ENCODE measurements at regions not wholly inside any gene's neighbourhood (a gene's known extent, or its start where the extent isn't known, plus 50 kb on each side); places are given as distances from the start of the nearest gene placed in this dataset.

DNA sequence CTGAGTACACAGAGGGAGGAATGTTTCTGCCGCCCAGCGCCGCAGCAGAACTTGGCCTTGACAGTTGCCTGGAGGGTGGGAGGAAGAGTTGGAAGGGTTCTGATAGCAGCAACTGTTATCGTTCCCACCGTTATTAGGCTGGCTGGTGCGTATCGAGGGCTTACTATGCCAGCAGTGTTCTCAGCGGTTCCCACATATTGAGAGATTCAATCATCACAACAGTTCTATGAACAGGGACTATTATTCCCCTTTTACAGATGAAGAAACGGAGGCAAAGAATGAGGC, 380.1 kb upstream of the SULF2 start:
- no peak for DNase-seq

DNA sequence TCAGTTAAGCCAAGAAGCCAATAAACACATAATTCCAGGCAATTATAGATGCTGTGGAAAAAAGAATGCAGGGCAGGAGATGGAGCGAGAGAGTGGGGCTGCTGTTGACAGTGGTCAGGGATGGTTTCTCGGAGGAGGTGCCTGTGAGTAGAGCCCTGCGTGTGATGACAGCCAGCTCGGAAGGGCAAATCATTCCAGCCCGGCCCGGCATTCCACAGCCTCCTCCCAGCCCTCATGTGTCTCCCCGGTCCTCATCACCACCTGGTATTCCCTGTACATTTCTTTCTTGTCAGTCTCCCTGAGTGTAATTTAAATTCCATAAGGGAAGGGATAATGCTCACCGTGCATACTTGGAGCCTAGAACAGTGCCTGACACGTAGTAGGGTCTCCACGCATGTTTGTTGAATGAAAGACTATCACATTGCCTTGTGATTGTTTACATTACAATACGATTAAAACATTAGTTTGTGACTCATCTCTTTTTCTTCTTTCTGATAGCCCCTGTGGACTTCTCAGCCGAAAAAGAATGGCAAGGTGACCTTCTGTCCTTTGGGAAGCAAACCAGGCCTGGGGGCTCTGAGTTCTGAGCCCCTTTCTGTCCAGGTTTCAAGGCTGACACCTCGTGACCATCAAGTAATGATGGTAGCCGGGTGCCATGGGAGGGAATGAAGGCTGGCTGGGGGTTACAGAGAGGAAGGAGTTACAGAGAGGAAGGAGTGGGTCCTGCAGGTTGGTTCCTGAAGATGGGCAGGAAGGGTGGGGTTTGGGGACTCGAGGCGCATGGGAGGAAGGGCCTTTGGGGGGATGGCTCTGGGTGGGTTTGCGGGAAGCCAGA, 379.5 kb upstream of the SULF2 start:
- DNase-seq = no peak

GRCh38 chr20:48164034-48164433, 378.8 kb upstream of the SULF2 start:
- no peak for DNase-seq

GRCh38 chr20:48163505-48163904, 378.2 kb upstream of the SULF2 start:
- DNase-seq = no peak

DNA sequence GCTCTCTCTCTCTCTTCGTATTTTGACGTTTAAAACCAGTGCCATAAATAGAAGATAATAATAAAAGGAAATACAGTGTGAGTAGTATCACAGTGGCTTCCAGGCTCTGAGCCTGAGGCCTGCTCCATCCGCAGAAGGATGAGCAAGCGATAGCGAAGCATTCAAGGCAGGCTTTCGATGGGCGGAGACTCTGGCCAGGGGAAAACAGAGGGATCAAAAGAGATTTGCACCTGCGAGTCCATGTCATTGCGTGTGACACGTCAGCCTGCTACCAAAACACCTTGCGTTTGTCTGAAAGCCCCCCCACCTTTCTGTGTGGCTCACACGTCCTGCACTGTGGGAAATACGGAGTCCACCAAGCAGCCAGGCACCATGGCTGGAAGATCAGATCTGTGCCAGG, 377.3 kb upstream of the SULF2 start:
- DNase-seq = no peak

GRCh38 chr20:48159145-48160008, 374.1 kb upstream of the SULF2 start:
- DNase-seq = no peak

GRCh38 chr20:48158014-48158413, 372.7 kb upstream of the SULF2 start:
- no peak for DNase-seq

- no peak for DNase-seq
These were observed 371.8 kb upstream of the SULF2 start for GRCh38 chr20:48156951-48157700.

GRCh38 chr20:48156521-48156920, 371.2 kb upstream of the SULF2 start:
- DNase-seq = no peak

DNA sequence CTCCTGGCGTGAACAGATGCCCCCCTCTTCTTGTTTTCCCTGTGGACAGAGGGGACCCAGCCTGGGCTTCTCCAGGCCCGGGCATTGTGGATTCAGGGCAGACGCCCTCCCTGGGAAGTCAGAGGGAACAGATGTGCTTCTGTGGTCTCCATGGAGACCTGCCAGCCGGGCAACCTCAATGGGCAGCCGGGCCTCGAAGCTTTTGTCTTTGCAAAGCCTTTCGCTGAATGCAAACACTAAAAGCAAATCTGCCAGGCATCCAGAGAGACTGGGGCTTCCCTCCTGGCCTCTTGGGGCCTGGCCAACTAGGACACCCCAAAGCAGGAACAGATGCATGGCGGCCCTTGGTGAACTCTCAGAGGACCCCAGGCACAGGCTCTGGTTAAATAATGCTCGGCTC, 370.0 kb upstream of the SULF2 start:
- no peak for DNase-seq

DNA sequence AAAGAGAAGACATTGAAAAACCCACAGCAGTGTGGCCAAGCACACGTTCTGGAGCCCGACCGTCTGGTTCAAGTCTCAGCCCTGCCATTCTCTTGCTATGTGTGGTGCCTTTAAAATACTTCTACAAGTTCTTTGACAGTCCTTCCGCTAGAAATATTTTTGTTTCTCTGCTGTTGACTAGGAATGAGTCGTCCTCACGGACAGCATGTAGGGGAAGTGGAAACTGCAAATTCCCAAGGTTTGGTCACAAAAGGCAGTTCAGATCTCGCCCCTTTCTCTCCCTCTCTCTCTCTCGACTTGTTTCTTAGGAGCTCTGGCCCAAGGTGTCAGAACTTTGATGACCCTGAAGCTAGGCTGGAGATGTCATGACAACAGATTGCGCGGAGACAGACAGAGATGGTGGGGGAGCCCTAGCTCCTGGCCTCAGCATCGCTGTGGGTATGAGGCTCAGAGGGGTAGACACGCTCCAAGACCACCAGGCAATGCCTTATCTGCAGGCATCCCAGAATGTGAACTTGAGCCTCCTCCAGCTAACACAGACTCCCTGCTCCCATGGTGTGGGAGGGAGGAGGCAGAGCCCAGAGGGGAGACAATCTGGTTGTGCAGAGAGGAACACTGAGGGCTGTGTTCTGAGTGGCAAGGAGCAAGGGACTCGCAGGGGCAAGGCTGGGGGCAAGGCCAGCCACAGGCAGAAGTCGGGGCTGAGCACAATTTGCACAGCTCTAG, 368.9 kb upstream of the SULF2 start:
- no peak for DNase-seq

GRCh38 chr20:48153523-48153922, 368.2 kb upstream of the SULF2 start:
- DNase-seq = no peak

GRCh38 chr20:48153103-48153502, 367.8 kb upstream of the SULF2 start:
- DNase-seq = no peak

DNA sequence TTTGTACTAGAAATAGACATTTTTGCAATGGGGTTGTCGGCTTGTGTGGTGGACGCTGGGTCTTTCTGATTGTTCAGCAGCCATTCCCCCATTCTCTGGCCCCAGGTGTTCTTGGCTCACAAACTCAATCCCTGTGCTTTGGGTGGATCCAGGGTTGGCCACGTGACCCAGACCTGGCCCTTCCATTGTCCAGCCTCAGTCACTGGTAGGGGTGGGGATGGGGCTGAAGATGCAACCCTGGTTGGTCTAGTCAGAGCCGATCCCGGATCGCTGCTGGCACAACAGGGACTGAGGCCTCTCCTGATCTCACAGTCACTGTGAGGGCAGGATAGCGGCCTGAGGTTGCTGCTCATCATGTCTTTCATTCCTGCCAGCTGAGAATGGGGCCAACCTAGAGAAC, 365.3 kb upstream of the SULF2 start:
- DNase-seq = no peak

GRCh38 chr20:48149902-48150301, 364.6 kb upstream of the SULF2 start:
- DNase-seq = no peak

DNA sequence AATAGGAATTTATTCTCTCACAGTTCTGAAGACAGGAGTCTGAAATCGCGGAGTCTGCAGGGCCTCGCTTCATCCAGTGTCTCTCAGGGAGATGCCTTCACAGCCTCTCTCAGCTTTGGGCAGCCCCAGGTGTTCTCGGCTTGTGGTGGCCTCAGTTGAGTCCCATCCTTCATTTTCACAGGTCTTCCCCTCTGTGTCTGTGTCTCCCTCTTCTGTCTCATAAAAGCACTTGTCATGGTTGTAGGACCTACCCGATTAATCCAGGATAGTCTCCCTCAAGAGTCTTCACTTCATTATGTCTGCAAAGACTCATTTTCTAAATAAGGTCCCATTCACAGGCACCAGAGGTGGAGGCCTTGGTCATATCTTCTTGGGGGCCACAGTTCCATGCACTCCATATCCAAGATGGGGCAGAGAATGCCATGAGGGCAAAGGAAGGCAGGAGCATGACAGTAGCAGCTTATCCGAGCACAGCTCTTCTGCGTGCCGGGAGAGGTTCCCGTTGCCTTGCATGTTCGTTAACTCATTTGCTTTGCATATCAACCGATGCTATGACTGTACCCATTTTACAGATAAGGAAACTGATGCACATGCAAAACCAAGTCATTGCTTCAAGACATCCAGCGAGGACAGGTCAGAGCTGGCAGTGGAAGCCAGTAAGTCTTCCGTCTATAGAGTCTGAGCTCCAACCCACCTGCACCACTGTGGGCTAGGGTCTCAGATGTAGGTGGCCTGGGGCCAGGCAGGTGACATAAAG, 363.8 kb upstream of the SULF2 start:
- DNase-seq = no peak

DNA sequence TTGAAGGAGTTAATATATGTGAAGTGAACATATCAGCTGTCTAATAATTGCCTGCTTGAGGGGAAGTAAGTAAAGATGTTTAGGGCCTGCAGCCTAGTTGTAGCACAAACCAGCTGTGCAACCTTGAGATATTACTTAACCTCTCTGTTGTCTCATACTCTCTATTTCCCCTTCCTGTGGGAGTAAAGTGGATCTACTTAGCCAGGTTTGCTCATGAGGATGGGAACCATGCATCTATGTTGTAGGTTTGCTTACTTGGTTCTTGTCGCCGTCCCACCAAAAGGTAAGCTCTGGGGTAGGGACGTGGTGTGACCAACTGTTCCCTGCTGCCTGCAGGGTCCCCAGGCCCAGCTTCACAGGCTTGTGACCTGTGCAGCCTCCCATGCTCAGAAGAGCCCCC, 362.7 kb upstream of the SULF2 start:
- no peak for DNase-seq

GRCh38 chr20:48147311-48147710, 362.0 kb upstream of the SULF2 start:
- DNase-seq = no peak

- DNase-seq = no peak
These were observed 361.6 kb upstream of the SULF2 start for GRCh38 chr20:48146877-48147276.

DNA sequence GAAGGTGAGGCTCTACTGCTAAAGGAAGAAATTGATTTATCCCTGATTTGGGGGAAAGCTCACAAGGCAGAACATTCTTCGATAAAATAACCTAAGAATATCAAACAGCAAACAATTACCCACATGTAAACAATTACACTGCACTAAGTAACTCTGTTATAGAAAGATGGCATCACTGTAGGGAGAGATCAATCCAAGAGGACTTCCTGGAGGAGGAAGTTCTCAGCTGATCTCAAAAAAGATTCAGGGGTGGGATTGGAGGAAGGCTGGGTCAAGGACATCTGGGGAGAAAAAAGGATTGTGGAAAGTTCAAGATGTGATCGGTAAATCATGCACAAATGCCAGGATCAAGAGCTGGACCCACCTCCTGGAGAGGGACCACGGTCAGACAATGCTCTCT, 361.0 kb upstream of the SULF2 start:
- DNase-seq = no peak

DNA sequence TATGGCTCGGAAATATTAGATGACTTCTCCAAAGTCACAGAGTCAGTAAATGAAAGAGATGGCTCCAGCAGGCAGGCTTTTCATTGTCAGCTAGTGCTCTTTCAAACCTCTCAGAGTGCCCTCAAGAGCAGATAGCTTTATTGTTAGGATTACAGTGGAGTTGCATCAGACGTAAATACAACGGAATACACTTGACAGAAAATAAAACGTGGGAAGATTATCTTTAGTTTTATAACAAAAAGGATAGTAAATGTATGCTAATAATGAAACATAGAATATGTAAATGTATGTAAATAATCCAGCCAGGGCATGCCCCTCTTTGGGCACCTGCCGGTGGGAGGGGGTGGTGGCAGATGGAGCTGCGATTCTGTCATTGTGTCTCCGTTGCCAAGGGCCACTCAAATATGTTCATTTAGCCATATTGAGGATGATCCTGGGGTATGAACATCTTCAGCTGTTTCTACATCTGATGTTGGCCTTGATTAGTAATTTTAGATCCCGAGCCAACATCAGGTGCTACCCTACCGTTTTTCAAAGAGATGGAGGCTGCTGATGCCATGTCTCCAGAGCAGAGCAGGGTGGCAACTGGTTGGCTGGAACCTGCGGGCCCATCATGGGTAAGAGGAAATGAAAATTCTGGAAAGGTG, 358.3 kb upstream of the SULF2 start:
- no peak for DNase-seq

DNA sequence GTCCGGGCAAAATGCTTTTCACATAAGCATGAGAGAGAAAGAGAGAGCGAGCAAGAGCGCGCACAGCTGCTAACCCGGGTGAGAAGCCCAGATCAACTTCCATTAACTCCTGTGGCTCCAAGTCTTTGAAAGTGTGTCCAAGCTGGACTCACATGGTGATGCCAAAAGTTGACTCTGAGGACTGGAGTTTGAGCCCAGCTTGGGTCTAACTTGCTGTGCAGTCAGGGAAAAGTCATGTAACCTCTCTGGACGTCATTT, 357.2 kb upstream of the SULF2 start:
- no peak for DNase-seq
